Heart left ventricle (tissue), 16 donors: ENCODE measurements at regions not wholly inside any gene's neighbourhood (a gene's known extent, or its start where the extent isn't known, plus 50 kb on each side); places are given as distances from the start of the nearest gene placed in this dataset.

Source experiments
- ATAC-seq, 4 donors: fragments of 200-7000 bp; cut with Tn5 transposase; one replicate each; pipeline ENCODE4 v1.9.1; 2020 to 2022; ENCODE audit warnings: moderate library complexity in 4 of 4, mild to moderate bottlenecking in 3 of 4, moderate number of reproducible peaks in 1 of 4
- DNase-seq, 5 donors: peaks; one replicate each; pipeline ENCODE4 v3.0.0-alpha.2; 2020
- H3K27ac ChIP-seq, 12 donors: fragments of 200-600 bp; sonication (generic) in 4 of 12; one replicate each; pipeline versions ENCODE4 v1.5.0 to v1.8.0; 2016 to 2022; ENCODE audit warnings: mild to moderate bottlenecking in 2 of 12
- H3K27me3 ChIP-seq, 9 donors: fragments of 200-600 bp; sonication (generic) in 2 of 9; one replicate each; pipeline versions ENCODE4 v1.5.1 to v1.8.0; 2016 to 2022; ENCODE audit warnings: mild to moderate bottlenecking in 3 of 9
- H3K36me3 ChIP-seq, 9 donors: fragments of 200-600 bp; sonication (generic) in 2 of 9; one replicate each; pipeline versions ENCODE4 v1.5.0 to v1.8.0; 2018 to 2022; ENCODE audit warnings: mild to moderate bottlenecking in 2 of 9
- H3K4me1 ChIP-seq, 12 donors: fragments of 200-600 bp; sonication (generic) in 4 of 12; one replicate each; pipeline versions ENCODE4 v1.5.0 to v1.8.0; 2016 to 2022; ENCODE audit warnings: mild to moderate bottlenecking in 3 of 12
- H3K4me3 ChIP-seq, 12 donors: fragments of 200-600 bp; sonication (generic) in 4 of 12; one replicate each; pipeline versions ENCODE4 v1.5.0 to v1.8.0; 2017 to 2022; ENCODE audit warnings: mild to moderate bottlenecking in 9 of 12, moderate library complexity in 4 of 12
- H3K9me3 ChIP-seq, 12 donors: fragments of 200-600 bp; sonication (generic) in 4 of 12; one replicate each; pipeline versions ENCODE4 v1.5.0 to v1.8.0; 2016 to 2022; ENCODE audit warnings: mild to moderate bottlenecking in 1 of 12
- POLR2A ChIP-seq, 2 donors: fragments of 450-650 bp; IDR thresholded peaks; one replicate each; pipeline ENCODE4 v1.6.1; 2017; ENCODE audit warnings: antibody characterized with exemption in 2 of 2, mild to moderate bottlenecking in 2 of 2, moderate library complexity in 2 of 2
- WGBS, 4 donors: extraction: QIAGEN DNeasy Blood & Tissue Kit in 2 of 4; methylation state at CpG; one replicate each; pipeline versions ENCODE4 v1.1.5 to v1.1.7; 2013 to 2018; 5-methylcytosine and 5-hydroxymethylcytosine counted together
- intact Hi-C, 10 donors: fragments of 100-400 bp; cut with DNase I; formaldehyde crosslinking; loops; one replicate each; pipeline versions ENCODE4 v1.11.1 to v1.14.2; 2022
- TF ChIP-seq, protein P1 (sequence below), 12 donors: fragments of 200-600 bp; sonication (generic) in 4 of 12; IDR thresholded peaks; one replicate each; pipeline versions ENCODE4 v1.5.0 to v1.8.0; 2018 to 2022; ENCODE audit warnings: antibody characterized with exemption in 12 of 12, mild to moderate bottlenecking in 5 of 12
- donor health status: ischemic (EF 13 %, LVEDD 7.1; RV severe dilation, severe dysfunction).
- donor health status: healthy with polysubstance abuse.
- donor health status: DM: no; HTN: yes; CAD: no.
- donor health status: DM: no; HTN: no; CAD: no.
- donor health status: ischemic (EF 25% LVEDD 6.9; RV normal size, moderate dysfunction).
- donor health status: ischemic (EF 25% LVEDD 5.7; RV mildly dilated, moderate dysfunction).
- donor health status: healthy.
- donor health status: DM: yes; HTN: yes; CAD: no.
- donor health status: ischemic (EF 35%, LVEDD 5.7; RV mildly dilated, moderate dysfunction).
- donor health status: nonischemic (EF 11% LVEDD 7.7; RV severe dilation, severe dysfunction).
- donor health status: DM: yes; HTN: yes; CAD: no.
- donor health status: PGD.
- donor health status: ischemic (EF 29% LVEDD 5.4; RV normal size, mild dysfunction).
- donor health status: nonischemic (EF 23%, LVEDD 6.1; RV moderate dilation, normal function).

DNA sequence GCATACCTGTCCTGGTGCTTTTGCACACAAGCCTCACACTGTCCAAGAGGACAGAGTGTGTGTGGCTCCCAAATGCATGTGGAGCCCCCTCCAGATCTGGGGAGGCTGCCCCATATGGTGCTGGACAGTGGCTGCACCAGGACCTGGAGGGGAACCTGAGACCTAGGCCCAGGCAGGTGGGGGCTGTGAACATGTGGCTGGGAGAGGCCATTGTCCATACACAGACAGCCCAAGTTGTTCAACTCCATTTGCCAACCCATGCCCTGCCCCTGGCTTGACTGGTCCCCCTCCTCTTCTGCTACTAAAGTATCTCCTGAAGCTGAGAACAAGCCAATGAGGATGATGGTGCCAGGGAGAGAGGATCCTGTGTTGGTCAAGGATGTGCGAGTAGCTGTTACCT lies 94.0 kb downstream of the ING1 start:
- Histone ChIP-seq H3K4me3 (no peak overlapping the region), H3K27ac (no peak overlapping the region), H3K4me1 (peaks cover 0 to 11% (median 6%) of the 10 kb centered on the region in 12 donors), H3K27me3 (peaks cover 5 to 65% (median 39%) of the 10 kb centered on the region in 9 donors), H3K36me3 (no peaks in the 10 kb centered on the region), H3K9me3 (no peaks in the 10 kb centered on the region)
- ATAC-seq (no peak), DNase-seq (no peak)
- intact Hi-C loops, result no loop called here
- 87 to 100% (median 94%) methylated on average over 1 of the region's 1 CpG for WGBS, 4 donors
- TF ChIP-seq POLR2A (IDR thresholded peaks at IDR 0.05), result no peak
- TF ChIP-seq, protein P1, sequence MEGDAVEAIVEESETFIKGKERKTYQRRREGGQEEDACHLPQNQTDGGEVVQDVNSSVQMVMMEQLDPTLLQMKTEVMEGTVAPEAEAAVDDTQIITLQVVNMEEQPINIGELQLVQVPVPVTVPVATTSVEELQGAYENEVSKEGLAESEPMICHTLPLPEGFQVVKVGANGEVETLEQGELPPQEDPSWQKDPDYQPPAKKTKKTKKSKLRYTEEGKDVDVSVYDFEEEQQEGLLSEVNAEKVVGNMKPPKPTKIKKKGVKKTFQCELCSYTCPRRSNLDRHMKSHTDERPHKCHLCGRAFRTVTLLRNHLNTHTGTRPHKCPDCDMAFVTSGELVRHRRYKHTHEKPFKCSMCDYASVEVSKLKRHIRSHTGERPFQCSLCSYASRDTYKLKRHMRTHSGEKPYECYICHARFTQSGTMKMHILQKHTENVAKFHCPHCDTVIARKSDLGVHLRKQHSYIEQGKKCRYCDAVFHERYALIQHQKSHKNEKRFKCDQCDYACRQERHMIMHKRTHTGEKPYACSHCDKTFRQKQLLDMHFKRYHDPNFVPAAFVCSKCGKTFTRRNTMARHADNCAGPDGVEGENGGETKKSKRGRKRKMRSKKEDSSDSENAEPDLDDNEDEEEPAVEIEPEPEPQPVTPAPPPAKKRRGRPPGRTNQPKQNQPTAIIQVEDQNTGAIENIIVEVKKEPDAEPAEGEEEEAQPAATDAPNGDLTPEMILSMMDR (IDR thresholded peaks at IDR 0.05), result no peak

DNA sequence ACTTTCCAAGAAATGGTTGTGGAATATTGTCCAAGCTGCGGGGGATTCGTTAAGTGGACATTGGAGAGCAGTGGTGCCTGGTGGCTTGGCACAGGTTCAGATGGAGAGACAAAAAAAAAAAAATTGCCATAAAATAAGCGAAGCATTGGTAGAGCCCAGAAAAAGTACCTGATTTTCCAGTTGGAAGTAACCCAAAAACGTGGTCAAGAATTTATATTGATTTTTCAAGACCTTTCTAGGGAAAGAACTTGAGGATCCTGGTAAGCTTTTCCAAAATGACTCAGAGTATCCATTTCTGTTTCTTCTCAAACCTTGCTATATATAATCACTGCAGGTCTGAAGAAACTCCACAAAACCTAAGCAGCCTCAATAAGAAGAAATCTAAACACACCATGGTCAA lies 94.6 kb downstream of the ING1 start:
- no peak for DNase-seq
- TF ChIP-seq, protein P1 (IDR thresholded peaks at IDR 0.05), result no peak
- TF ChIP-seq POLR2A (IDR thresholded peaks at IDR 0.05), result no peak
- Histone ChIP-seq H3K4me3 (no peak overlapping the region), H3K9me3 (no peaks in the 10 kb centered on the region), H3K27me3 (peaks cover 5 to 67% (median 39%) of the 10 kb centered on the region in 9 donors), H3K27ac (no peak overlapping the region), H3K4me1 (peaks cover 0 to 14% (median 7%) of the 10 kb centered on the region in 12 donors), H3K36me3 (no peaks in the 10 kb centered on the region)
- 80 to 81% (median 81%) methylated on average over 4 of the region's 4 CpGs for whole genome bisulfite sequencing, 4 donors
- intact Hi-C loops, result no loop called here
- no peak for ATAC-seq

DNA sequence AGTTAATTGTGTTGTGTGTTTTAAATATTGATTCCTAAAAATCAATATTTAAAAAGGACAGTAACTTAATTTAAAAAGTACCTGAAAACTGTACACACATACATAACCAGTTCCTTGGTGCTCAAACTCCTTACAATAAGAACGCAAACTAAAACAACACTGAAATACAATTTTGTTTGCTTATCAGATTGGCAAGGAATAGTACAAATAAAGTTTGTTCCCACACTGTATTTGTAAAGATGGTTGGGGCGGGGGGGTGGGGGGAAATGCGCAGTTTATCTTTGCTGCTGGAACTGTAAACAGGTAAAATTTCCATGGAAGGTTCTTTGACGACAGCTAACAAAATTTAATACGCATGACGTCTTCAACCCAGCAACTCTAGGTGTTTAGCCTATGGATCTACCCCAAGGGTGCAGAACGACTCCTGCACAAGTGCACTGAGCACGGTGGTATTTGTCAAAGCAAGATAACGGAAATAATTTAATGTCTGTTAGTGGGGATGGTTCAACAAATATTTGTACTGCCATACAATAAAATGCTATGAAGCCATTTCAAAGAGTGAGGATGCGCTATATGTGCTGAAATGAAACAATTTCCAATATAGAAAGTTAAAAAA lies 96.5 kb downstream of the ING1 start:
- Histone ChIP-seq H3K36me3 (no peaks in the 10 kb centered on the region), H3K4me1 (peaks cover 0 to 14% (median 7%) of the 10 kb centered on the region in 12 donors), H3K27ac (no peak overlapping the region), H3K27me3 (peaks cover 5 to 61% (median 39%) of the 10 kb centered on the region in 9 donors), H3K4me3 (no peak overlapping the region), H3K9me3 (no peaks in the 10 kb centered on the region)
- intact Hi-C loops, result loop anchor here in 4 of 10 donors (10.0 kb wide), 4 partner anchors 95 to 355 kb away; partner anchors contain the start of genes CARS2 (in 1 of the 4) and ING1 (in 1 of the 4)
- DNase-seq (no peak), ATAC-seq (no peak)
- TF ChIP-seq, protein P1 (IDR thresholded peaks at IDR 0.05), result no peak
- TF ChIP-seq POLR2A (IDR thresholded peaks at IDR 0.05), result no peak
- WGBS, 4 donors, result 62 to 81% (median 72%) methylated on average over 10 of the region's 10 CpGs

DNA sequence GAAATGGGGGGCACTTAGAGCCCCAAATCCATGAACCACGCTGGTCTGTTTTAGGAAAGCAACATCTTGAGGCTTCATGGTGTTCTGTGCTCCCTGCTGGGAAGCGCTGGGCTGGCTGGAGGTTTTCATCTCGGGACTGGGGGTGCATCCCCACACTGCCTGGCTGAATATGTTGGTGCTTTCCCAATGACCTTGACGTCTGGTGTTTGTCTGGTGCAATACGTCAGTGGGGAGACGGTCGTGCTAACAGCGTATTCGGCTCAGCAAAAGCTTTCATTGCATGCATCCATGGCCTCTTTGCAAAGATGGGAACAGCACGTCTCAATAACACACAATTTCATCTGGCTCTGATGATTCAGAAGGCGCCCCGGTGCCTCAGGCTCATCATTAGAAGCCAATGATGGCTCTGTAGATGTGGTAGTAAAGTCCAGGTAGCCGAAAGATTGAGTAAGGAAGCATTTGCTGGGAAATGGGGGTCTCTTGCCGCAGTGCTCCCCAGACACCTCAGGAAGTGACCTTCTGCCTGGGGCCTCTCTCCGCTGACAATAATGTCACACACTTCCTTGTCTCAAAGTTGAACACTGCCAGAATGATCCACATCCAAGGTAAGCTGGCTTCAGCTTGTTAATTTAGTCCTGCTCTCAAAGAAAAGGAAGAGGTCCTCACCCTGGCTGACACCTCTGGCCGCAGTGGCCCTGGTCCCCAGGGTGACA lies 97.7 kb downstream of the ING1 start:
- TF ChIP-seq, protein P1 (IDR thresholded peaks at IDR 0.05), result no peak
- no peak for TF ChIP-seq POLR2A (IDR thresholded peaks at IDR 0.05)
- DNase-seq, result no peak
- H3K4me1 ChIP-seq, result peaks cover 0 to 14% (median 7%) of the 10 kb centered on the region in 12 donors
- no peak overlapping the region for H3K4me3 ChIP-seq
- H3K27me3 ChIP-seq, result peaks cover 5 to 61% (median 39%) of the 10 kb centered on the region in 9 donors
- ATAC-seq, result no peak
- no peaks in the 10 kb centered on the region for H3K36me3 ChIP-seq
- WGBS, 4 donors, result 68 to 83% (median 75%) methylated on average over 16 of the region's 16 CpGs
- no peaks in the 10 kb centered on the region for H3K9me3 ChIP-seq
- H3K27ac ChIP-seq, result no peak overlapping the region
- intact Hi-C loops, result loop anchor here in 4 of 10 donors (10.0 kb wide), 4 partner anchors 96 to 356 kb away; partner anchors contain the start of genes CARS2 (in 1 of the 4) and ING1 (in 1 of the 4)
